H1 (cell line): ENCODE measurements at regions not wholly inside any gene's neighbourhood (a gene's known extent, or its start where the extent isn't known, plus 50 kb on each side); places are given as distances from the start of the nearest gene placed in this dataset.

Experiments
- SP2 ChIP-seq: IDR thresholded peaks from 2 replicates; pipeline ENCODE4 v1.6.1; 2012; ENCODE audit warnings: mild to moderate bottlenecking, low read length, inconsistent platforms
- TEAD4 ChIP-seq: IDR thresholded peaks from 2 replicates; pipeline ENCODE4 v1.6.1; 2012; ENCODE audit warnings: low read depth, low read length, inconsistent platforms, mixed read lengths

- TF ChIP-seq SP2 (no peak), TEAD4 (no peak)
- TF ChIP-seq, all 59 proteins: peak for 0
Observed at GRCh38 chr3:78049521-78049920, 1009.6 kb downstream of the ROBO2 start (continued).
